NCI-H446 treated with DMSO at 0.1 percent for 48 hours (cell line): ENCODE measurements at regions not wholly inside any gene's neighbourhood (a gene's known extent, or its start where the extent isn't known, plus 50 kb on each side); places are given as distances from the start of the nearest gene placed in this dataset.
"Not testable (repeated sequence)": the region's sequence is repeated elsewhere in the genome, so short reads cannot be mapped to it uniquely, and the experiment has no call there.

ENCODE experiments used
- DNase-seq: peaks from one replicate; lab custom pipeline; 2025; lab: John Stamatoyannopoulos, UW

GRCh38 chr4:134145369-134145768 is 56.2 kb downstream of the PABPC4L start:
- no peak for DNase-seq

- DNase-seq = no peak
Observed at GRCh38 chr4:134144337-134144736, 57.3 kb downstream of the PABPC4L start.

GRCh38 chr4:134141728-134142127 is 59.9 kb downstream of the PABPC4L start:
- no peak for DNase-seq

- DNase-seq = no peak
Observed at GRCh38 chr4:134139188-134139587, 62.4 kb downstream of the PABPC4L start.

GRCh38 chr4:134132086-134132783 is 69.4 kb downstream of the PABPC4L start:
- no peak for DNase-seq

- DNase-seq = no peak
Observed at GRCh38 chr4:134126955-134127354, 74.6 kb downstream of the PABPC4L start.

- no peak for DNase-seq
Observed at GRCh38 chr4:134126000-134126560, 75.5 kb downstream of the PABPC4L start.

- DNase-seq = no peak
Observed at GRCh38 chr4:134122903-134123302, 78.7 kb downstream of the PABPC4L start.

- no peak for DNase-seq
Observed at GRCh38 chr4:134117392-134118183, 84.0 kb downstream of the PABPC4L start.

- no peak for DNase-seq
Observed at GRCh38 chr4:134089885-134090284, 111.7 kb downstream of the PABPC4L start.

GRCh38 chr4:134085496-134085895 is 116.1 kb downstream of the PABPC4L start:
- no peak for DNase-seq

GRCh38 chr4:134079085-134079484 is 122.5 kb downstream of the PABPC4L start:
- not testable (repeated sequence) for DNase-seq

- DNase-seq = no peak
Observed at GRCh38 chr4:134078230-134078914, 123.2 kb downstream of the PABPC4L start.

- DNase-seq = no peak
Observed at GRCh38 chr4:134073711-134074110, 127.9 kb downstream of the PABPC4L start.

GRCh38 chr4:134072137-134072536 is 129.5 kb downstream of the PABPC4L start:
- no peak for DNase-seq

- no peak for DNase-seq
Observed at GRCh38 chr4:134070174-134070573, 131.4 kb downstream of the PABPC4L start.

- no peak for DNase-seq
Observed at GRCh38 chr4:134057356-134057755, 144.2 kb downstream of the PABPC4L start.

GRCh38 chr4:134046221-134046620 is 155.4 kb downstream of the PABPC4L start:
- not testable (repeated sequence) for DNase-seq

GRCh38 chr4:134045411-134045810 is 156.2 kb downstream of the PABPC4L start:
- DNase-seq = no peak

- no peak for DNase-seq
Observed at GRCh38 chr4:134043266-134043665, 158.3 kb downstream of the PABPC4L start.

- DNase-seq = no peak
Observed at GRCh38 chr4:134028421-134028820, 173.2 kb downstream of the PABPC4L start.

GRCh38 chr4:134027931-134028330 is 173.7 kb downstream of the PABPC4L start:
- no peak for DNase-seq
